Hematopoietic multipotent progenitor cell treated with erythropoietin and hydrocortisone succinate and interleukin-3 and kit ligand, for 15 days (in vitro differentiated cells): ENCODE measurements at regions not wholly inside any gene's neighbourhood (a gene's known extent, or its start where the extent isn't known, plus 50 kb on each side); places are given as distances from the start of the nearest gene placed in this dataset.
"Not testable (repeated sequence)": the region's sequence is repeated elsewhere in the genome, so short reads cannot be mapped to it uniquely, and the experiment has no call there.

Experiments used
- DNase-seq: peaks from one replicate; pipeline ENCODE4 v3.0.0-alpha.2; 2015; ENCODE audit warnings: low spot score

DNA sequence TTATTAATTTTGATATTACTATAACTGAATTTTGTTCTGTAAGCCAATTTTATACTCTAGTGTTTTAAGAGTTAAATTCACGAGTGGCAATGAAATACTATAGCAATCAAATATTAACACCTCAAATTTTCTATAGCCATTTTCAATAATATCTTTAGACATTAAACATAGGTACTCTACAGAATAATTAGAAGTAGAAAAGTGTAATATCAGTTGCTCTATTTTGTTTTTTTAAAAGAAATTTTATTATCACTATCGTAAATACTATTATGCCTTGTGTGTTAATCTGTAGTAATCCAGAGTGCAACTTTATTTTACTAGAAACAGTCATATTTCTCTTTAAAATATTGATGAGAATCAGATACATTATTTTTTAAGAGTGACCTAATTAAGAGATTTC, 691.2 kb downstream of the USP25 start:
- DNase-seq, result no peak

DNA sequence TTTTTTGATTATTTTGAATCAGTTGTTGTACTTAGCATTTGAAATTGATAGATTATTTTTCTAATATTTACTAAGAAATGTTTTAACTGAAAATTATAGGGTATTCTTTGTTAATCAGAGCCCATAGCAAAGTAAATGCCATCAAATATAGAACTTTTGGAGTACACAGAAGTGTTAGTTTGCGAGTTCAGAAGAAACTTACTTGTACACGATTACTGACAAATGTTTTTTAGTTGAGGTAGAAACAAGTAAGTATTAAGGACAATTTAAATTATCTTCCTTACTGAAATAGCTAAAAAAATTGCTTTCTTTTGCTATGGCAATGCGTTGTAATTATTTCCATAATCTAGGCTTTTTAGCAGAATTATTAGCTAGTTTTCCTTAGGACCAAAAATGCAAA, 692.2 kb downstream of the USP25 start:
- DNase-seq, result no peak

- DNase-seq, result no peak
Observed at GRCh38 chr21:16422702-16423101, 692.9 kb downstream of the USP25 start.

DNA sequence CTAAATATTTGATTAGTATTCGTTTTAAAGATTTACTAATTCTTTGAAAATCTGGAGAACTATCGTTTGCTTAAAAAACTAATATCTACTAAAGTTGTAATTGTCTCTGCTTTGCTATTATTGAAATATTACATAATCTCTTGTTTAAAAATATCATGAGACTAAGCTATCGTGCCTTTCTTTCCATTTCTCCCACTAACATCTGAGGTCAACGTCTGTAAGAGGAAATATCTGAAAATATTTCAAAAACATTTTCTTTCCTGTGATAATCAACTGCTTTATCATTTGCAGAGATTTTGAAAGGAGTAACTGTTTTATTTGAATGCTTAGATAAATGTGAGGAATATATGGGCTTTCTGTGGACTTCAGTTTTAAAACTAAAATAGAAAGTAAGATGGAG, 694.1 kb downstream of the USP25 start:
- no peak for DNase-seq

DNA sequence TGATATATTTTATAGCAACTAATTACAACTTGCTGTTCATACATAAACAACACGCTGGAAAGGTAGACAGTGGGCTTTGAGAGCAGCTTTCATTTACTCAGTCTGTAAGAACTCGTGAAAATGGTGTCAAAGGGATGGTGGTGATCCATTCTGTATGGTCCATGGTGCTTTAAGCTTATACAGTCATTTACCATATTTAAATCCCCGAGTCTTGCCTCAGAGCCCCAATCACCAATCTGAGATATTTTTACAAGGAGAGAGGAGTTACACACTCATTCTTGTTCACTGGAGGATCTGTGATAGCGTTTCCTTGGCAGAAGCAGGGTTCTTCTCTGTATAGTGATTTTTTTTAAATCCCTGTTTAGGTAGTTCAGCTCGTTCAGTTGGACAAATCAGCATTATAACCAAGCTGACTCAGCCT, 694.6 kb downstream of the USP25 start:
- DNase-seq, result no peak

- DNase-seq, result no peak
Observed at GRCh38 chr21:16425376-16425775, 695.6 kb downstream of the USP25 start.

DNA sequence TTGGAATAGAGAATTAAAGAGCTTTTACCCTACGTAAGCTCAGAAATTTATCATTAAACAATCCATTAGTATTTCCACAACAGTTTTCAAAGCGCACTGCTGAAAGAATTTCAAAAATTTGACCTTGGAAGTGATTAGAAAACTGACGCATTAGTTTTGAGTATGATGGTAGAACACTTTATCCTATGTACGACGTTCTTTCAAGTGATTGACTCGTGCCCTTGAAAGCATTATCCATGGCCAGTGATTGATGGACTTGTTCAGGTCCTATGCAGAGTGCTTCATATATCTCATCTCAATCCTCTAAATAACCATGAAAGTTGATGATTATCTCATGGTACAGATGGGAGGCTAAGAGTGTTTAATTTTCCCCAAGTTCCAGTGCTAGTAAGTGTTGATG, 697.2 kb downstream of the USP25 start:
- no peak for DNase-seq

GRCh38 chr21:16427587-16428087, 697.9 kb downstream of the USP25 start:
- DNase-seq, result no peak

- no peak for DNase-seq
Observed at GRCh38 chr21:16437586-16437985, 707.8 kb downstream of the USP25 start.

DNA sequence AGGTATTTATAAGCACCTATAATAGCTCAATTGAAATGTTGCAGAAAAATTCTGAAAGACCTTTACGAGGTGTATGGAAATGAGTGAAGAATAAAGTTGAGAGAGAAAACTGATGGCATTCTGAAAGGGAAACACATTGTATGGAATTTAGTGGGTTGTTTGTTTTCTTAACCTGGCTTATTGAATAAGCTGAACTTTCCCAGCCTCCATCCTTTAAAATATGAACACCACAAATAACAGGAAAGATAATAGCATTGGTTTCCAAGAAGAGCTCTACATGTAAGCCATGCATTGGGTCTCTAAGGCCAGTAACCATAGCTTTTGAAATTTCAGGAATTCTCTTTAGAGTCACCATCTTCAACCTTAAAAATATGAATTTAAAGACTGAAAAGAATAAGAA, 709.0 kb downstream of the USP25 start:
- DNase-seq, result no peak

DNA sequence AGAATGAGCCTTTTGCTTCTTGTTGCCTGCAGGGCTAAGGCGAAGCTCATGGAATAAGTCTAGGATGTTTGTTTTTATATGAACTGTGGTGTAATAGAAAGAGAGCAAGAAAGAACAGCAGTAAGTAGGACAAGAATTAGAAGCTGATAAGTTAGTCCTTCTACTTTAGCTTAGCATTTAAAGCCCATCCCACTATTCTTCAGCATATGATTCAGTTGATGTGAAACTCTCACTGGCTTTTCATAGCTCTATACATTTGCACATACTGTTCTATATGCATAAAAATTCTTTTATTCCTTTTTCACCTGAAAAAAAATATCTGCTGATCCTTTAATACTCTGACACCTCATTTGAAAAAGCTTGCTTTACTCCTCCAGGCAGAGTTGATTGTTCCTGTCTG, 712.0 kb downstream of the USP25 start:
- no peak for DNase-seq

DNA sequence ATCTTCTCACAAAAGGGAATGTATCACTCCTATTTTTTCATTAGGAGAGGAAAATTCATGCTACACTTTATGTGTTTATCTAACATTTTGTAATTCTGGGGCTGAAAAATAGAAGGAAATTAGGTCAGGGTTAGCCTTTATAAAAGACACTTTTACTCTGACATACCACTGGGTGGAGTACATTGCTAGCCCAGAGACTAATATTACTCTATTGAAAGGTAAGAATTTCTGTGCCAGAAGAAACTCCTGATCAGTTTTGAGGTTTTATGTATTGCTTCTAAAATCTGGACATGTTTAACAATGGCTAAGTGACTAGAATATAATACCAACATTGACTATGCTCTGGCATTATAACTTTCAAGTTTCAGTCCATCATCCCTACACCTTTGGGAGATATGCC, 724.6 kb downstream of the USP25 start:
- no peak for DNase-seq

DNA sequence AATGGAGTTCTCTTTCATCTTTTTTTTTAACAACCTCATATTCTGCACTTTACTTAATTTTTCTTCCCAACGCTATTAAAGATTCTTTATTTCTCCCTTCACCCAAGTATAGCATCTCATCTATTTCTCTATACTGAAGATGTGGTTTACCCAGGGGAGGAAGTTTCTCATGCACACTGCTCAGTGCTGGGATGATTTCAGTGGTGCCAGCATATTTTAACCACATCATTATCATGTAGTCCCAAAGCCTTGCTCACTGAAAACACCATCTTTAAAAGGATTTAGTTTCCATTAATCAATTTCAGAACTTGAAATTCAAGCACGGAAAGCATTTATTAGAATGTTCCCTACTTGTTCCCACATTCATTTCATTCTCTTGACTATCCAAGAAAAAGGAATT, 725.7 kb downstream of the USP25 start:
- DNase-seq, result no peak

DNA sequence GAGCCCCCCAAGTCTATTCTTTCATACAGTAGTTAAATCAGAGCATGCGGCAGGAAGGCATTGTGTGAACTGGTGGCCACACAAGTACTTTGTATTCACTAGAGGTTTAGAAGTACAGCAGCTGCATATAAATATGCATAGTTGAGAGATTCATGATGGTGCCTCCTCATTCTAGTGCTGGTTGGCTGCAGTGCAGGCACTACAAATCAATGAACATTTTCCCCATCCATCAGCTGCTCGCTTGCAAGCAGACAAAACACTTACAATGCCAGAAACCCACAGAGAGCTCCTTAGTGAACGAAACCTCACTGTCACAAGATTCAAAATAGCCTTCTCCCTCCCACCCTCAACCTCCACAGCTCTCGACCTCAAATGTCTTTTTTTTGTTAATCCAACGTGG, 726.2 kb downstream of the USP25 start:
- DNase-seq, result no peak

GRCh38 chr21:16457498-16457897, 727.7 kb downstream of the USP25 start:
- DNase-seq, result no peak

DNA sequence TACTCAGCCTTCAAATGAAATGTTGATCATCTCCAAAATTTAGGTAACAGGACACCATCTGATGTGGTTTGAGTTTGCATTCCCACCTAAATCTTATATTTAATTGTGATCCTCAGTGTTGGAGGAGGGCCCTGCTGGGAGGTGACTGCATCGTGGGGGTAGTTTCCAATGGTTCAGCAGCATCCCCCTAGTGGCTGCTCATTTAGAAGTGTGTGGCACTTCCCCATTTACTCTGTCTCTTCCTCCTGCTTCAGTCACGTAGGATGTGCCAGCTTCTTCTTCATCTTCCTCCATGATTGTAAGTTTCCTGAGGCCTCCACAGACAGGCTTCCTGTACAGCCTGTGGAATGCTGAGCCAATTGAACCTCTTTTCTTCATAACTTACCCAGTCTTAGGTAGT, 731.2 kb downstream of the USP25 start:
- no peak for DNase-seq

DNA sequence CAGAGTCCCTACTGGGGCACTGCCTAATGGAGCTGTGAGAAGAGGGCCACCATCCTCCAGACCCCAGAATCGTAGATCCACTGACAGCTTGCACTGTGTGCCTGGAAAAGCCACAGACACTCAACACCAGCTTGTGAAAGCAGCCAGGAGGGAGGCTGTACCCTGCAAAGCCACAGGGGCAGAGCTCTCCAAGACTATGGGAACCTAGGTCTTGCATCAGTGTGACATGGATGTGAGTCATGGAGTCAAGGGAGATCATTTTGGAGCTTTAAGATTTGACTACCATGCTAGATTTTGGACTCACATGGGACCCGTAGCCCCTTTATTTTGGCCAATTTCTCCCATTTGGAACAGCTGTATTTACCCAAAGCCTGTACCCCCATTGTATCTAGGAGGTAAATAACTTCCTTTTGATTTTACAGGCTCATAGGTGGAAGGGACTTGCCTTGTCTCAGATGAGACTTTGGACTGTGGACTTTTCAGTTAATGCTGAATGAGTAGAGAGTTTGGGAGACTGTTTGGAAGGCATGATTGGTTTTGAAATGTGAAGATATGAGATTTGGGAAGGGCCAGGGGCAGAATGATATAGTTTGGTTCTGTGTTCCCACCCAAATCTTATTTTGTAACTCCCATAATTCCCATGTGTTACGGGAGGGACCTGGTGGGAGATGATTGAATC, 734.6 kb downstream of the USP25 start:
- not testable (repeated sequence) for DNase-seq

- DNase-seq, result no peak
Observed at GRCh38 chr21:16468184-16468583, 738.4 kb downstream of the USP25 start.

DNA sequence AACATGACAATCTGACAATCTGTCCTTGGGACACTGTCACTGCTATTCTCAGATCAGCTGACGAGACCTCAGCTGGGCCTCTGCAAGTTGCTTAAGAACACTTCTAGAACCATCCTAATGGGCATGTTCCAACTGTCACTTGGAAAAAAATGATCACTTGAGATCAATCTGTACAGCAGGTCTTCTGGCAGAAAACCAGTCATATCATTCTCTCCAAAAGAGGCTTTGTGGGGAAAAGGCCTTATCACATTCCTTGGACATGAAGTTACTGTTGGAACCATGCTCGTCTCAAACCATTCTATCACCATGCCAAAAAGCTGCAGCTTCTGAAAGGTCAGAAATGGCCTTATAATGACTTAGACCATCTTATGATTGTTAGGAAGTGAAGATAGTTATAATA, 744.2 kb downstream of the USP25 start:
- DNase-seq, result no peak

DNA sequence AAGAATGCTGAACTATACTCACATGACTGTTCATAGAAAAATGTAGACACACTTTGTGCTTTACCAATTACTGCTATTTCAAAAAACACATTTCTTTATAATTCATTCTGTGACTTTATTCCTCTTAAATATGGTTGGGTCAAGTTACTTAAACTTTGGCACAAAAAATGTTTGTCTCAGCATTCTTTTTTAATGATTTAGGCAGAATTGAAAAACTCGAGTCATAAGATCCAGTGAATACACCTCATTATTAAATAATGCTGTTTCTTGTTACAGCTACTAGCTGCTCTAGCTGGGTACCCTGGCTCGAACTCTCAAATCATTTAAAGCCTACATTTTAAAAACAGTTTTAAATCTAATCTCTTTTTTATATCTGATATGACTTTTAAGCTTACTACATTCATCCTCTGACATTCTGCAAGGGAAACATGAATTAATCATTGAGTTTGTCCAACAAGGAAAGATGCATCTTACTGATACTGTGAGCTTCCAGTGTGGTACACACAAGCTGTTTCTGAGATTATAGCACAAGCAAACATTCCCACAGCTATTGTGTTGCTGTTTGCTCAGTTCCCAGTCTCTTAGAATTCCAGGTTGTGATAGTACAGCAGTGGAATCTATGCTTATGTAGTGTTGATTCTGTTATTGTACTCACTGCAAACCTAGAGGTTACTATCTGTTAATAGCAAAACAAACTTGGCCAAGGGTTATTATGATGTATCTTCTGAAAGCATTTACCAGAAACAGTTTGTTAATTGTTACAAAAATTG, 746.5 kb downstream of the USP25 start:
- DNase-seq, result no peak

GRCh38 chr21:16488042-16488441, 758.3 kb downstream of the USP25 start:
- no peak for DNase-seq

- no peak for DNase-seq
Observed at GRCh38 chr21:16492356-16492755, 762.6 kb downstream of the USP25 start.

DNA sequence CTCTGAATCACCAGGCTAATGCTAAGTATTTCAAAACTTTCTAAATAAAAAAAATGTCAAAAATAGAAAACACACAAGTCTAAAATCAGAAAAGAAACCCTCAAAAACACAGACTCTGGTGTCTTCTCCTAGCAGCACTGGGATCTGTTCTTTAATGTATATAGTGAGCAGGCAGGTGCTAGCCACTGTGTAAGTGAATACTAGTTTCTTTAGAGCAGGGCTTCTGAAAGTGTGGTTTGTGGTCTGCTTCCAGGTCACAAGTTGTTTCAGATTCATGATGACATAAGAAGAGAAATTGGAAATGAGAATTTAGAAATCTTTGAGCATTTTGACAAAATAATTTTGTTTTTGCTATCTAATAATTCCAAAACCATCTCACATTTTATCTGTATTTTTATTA, 763.1 kb downstream of the USP25 start:
- no peak for DNase-seq

GRCh38 chr21:16496609-16497008, 766.8 kb downstream of the USP25 start:
- DNase-seq, result no peak
